Adrenal gland (tissue), 9 donors: ENCODE measurements at regions not wholly inside any gene's neighbourhood (a gene's known extent, or its start where the extent isn't known, plus 50 kb on each side); places are given as distances from the start of the nearest gene placed in this dataset.

ENCODE experiments used
- DNase-seq, 7 donors: peaks; one replicate each; pipeline ENCODE4 v3.0.0-alpha.2; 2019 to 2020
- H3K27ac ChIP-seq, 5 donors: fragments of 200-600 bp; sonication (generic) in 4 of 5; 1 replicate in 3 of 5; 2 replicates in 2 of 5; pipeline versions ENCODE4 v1.5.1 to v1.8.0; 2016 to 2020; ENCODE audit warnings: mild to moderate bottlenecking in 1 of 5
- H3K27me3 ChIP-seq: fragments of 200-600 bp; 2 replicates; pipeline ENCODE4 v1.8.0; 2021
- H3K36me3 ChIP-seq, 2 donors: fragments of 200-600 bp; replicated peaks in 1 of 2; 1 replicate in 1 of 2; 2 replicates in 1 of 2; pipeline versions ENCODE4 v1.5.1 to v1.8.0; 2018 to 2022
- H3K4me1 ChIP-seq, 2 donors: fragments of 200-600 bp; replicated peaks in 1 of 2; 1 replicate in 1 of 2; 2 replicates in 1 of 2; pipeline versions ENCODE4 v1.5.1 to v1.8.0; 2018 to 2021
- H3K4me3 ChIP-seq, 4 donors: fragments of 200-600 bp; sonication (generic) in 3 of 4; one replicate each; pipeline ENCODE4 v1.5.1; 2016 to 2018
- H3K9me3 ChIP-seq, 3 donors: fragments of 200-600 bp; sonication (generic) in 1 of 3; replicated peaks in 1 of 3; 1 replicate in 2 of 3; 2 replicates in 1 of 3; pipeline versions ENCODE4 v1.5.1 to v1.8.0; 2016 to 2021
- CTCF ChIP-seq, 6 experiments: fragments of 450-650 bp in 4 of 6; fragments of 200-600 bp in 2 of 6; sonication (generic) in 1 of 6; IDR thresholded peaks; 1 replicate in 5 of 6; 2 replicates in 1 of 6; pipeline versions ENCODE4 v1.5.1 to v1.8.0; 2016 to 2021; ENCODE audit warnings: antibody characterized with exemption in 6 of 6, mild to moderate bottlenecking in 2 of 6, moderate library complexity in 1 of 6
- POLR2A ChIP-seq, 2 donors: fragments of 450-650 bp; IDR thresholded peaks; one replicate each; pipeline ENCODE4 v1.6.1; 2017; ENCODE audit warnings: antibody characterized with exemption in 2 of 2, mild to moderate bottlenecking in 2 of 2, moderate library complexity in 1 of 2
- WGBS, 4 donors: extraction: QIAGEN DNeasy Blood & Tissue Kit in 2 of 4; methylation state at CpG; one replicate each; pipeline versions ENCODE4 v1.1.5 to v1.1.7; 2013 to 2017; 5-methylcytosine and 5-hydroxymethylcytosine counted together
- intact Hi-C, 2 donors: fragments of 100-400 bp; cut with DNase I; formaldehyde crosslinking; loops; one replicate each; pipeline versions ENCODE4 v1.14.1 to v1.15.0; 2022 to 2023
- donor health status: healthy with polysubstance abuse.
- donor health status: Bipolar disorder and iron deficiency.
- donor health status: DM: yes; HTN: yes; CAD: no.
- donor health status: DM: no; HTN: no; CAD: no.
- donor health status: DM: no; HTN: no; CAD: no.

- no peaks in the 10 kb centered on the region for H3K27me3 ChIP-seq
- H3K27ac ChIP-seq = no peak overlapping the region
- H3K9me3 ChIP-seq = no peaks in the 10 kb centered on the region
- no peak for TF ChIP-seq CTCF (IDR thresholded peaks at IDR 0.05)
- TF ChIP-seq POLR2A (IDR thresholded peaks at IDR 0.05) = no peak
- H3K4me3 ChIP-seq = no peak overlapping the region
- no peaks in the 10 kb centered on the region for H3K36me3 ChIP-seq
- no peaks in the 10 kb centered on the region for H3K4me1 ChIP-seq
- no peak for DNase-seq
- 91 to 96% (median 92%) methylated on average over 5 of the region's 5 CpGs for WGBS, 4 donors
- intact Hi-C loops = no loop called here
Observed at GRCh38 chr1:40924767-40925166, 54.7 kb upstream of the CTPS1 start.

GRCh38 chr1:40925834-40926410 lies 53.6 kb upstream of the CTPS1 start:
- H3K36me3 ChIP-seq = no peaks in the 10 kb centered on the region
- intact Hi-C loops = no loop called here
- no peaks in the 10 kb centered on the region for H3K9me3 ChIP-seq
- 87 to 94% (median 91%) methylated on average over 4 to 5 of the region's 5 CpGs for WGBS, 4 donors
- no peaks in the 10 kb centered on the region for H3K27me3 ChIP-seq
- no peaks in the 10 kb centered on the region for H3K4me1 ChIP-seq
- H3K4me3 ChIP-seq = no peak overlapping the region
- no peak for TF ChIP-seq POLR2A (IDR thresholded peaks at IDR 0.05)
- no peak for TF ChIP-seq CTCF (IDR thresholded peaks at IDR 0.05)
- no peak overlapping the region for H3K27ac ChIP-seq
- DNase-seq = no peak

- TF ChIP-seq CTCF (IDR thresholded peaks at IDR 0.05) = no peak
- no peak for TF ChIP-seq POLR2A (IDR thresholded peaks at IDR 0.05)
- WGBS, 4 donors = 64 to 84% (median 83%) methylated on average over 6 of the region's 6 CpGs
- H3K27me3 ChIP-seq = no peaks in the 10 kb centered on the region
- no peak overlapping the region for H3K27ac ChIP-seq
- no peaks in the 10 kb centered on the region for H3K36me3 ChIP-seq
- H3K4me1 ChIP-seq = no peaks in the 10 kb centered on the region
- DNase-seq = no peak
- intact Hi-C loops = no loop called here
- no peak overlapping the region for H3K4me3 ChIP-seq
- no peaks in the 10 kb centered on the region for H3K9me3 ChIP-seq
Observed at GRCh38 chr1:40926441-40926840, 53.1 kb upstream of the CTPS1 start.

- TF ChIP-seq CTCF (IDR thresholded peaks at IDR 0.05) (no peak), POLR2A (IDR thresholded peaks at IDR 0.05) (no peak)
- no peaks in the 10 kb centered on the region for H3K4me1 ChIP-seq
- no peaks in the 10 kb centered on the region for H3K36me3 ChIP-seq
- no peaks in the 10 kb centered on the region for H3K9me3 ChIP-seq
- intact Hi-C loops = no loop called here
- WGBS, 4 donors = 66 to 88% (median 81%) methylated on average over 4 of the region's 4 CpGs
- H3K27me3 ChIP-seq = no peaks in the 10 kb centered on the region
- H3K4me3 ChIP-seq = no peak overlapping the region
- no peak overlapping the region for H3K27ac ChIP-seq
- DNase-seq = no peak
Observed at GRCh38 chr1:40927781-40928180, 51.7 kb upstream of the CTPS1 start.
